ENCODE measurements at regions not wholly inside any gene's neighbourhood (a gene's known extent, or its start where the extent isn't known, plus 50 kb on each side); places are given as distances from the start of the nearest gene placed in this dataset.
"Not testable (repeated sequence)": the region's sequence is repeated elsewhere in the genome, so short reads cannot be mapped to it uniquely, and the experiment has no call there.

DNA sequence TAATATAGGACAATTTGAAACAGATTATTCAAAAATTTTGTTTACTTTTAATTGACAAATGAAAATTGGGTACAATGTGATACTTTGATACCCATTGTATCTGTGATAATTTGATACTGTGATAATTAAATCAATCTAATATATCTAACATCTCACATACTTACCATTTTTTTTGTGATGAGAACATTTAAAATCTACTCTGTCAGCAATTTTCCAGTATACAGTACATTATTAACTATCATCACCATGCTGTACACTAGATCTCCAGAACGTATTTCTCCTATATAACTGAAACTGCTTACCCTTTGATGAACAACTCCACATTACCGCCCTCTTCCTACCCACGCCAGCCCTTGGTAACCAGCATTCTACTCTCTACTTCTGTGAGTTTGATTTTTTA lies 139.7 kb upstream of the TFPI start:
- H3K27ac Mint-ChIP-seq = no peak overlapping the region
- no peaks in the 10 kb centered on the region for H3K27me3 Mint-ChIP-seq
- H3K36me3 Mint-ChIP-seq (ENCODE audit: low read depth) = no peaks in the 10 kb centered on the region
- DNase-seq = no peak
- ChIA-PET CTCF (no interaction called here), POLR2A (no interaction called here)
- H3K9me3 Mint-ChIP-seq = no peaks in the 10 kb centered on the region
- no peaks in the 10 kb centered on the region for H3K4me1 Mint-ChIP-seq
- no peak overlapping the region for H3K4me3 Mint-ChIP-seq

DNA sequence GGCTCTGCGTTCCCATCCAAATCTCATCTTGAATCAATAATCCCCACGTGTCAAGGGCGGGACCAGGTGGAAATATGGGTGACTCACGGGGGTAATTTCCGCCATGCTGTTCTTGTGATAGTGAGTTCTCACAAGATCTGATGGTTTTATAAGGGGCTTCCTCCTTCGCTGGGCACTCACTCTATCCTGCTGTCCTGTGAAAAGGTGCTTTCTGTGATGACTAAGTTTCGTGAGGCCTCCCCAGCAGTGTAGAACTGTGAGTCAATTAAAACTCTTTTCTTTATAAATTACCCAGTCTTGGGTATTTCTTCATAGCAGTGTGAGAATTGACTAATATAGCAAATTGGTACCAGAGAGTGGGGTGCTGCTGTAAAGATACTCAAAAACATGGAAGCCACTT lies 142.4 kb upstream of the TFPI start:
- H3K9me3 Mint-ChIP-seq; H3K27ac Mint-ChIP-seq; H3K4me1 Mint-ChIP-seq; CTCF ChIA-PET; H3K4me3 Mint-ChIP-seq; H3K27me3 Mint-ChIP-seq; DNase-seq; POLR2A ChIA-PET; H3K36me3 Mint-ChIP-seq (ENCODE audit: low read depth): not testable (repeated sequence)

DNA sequence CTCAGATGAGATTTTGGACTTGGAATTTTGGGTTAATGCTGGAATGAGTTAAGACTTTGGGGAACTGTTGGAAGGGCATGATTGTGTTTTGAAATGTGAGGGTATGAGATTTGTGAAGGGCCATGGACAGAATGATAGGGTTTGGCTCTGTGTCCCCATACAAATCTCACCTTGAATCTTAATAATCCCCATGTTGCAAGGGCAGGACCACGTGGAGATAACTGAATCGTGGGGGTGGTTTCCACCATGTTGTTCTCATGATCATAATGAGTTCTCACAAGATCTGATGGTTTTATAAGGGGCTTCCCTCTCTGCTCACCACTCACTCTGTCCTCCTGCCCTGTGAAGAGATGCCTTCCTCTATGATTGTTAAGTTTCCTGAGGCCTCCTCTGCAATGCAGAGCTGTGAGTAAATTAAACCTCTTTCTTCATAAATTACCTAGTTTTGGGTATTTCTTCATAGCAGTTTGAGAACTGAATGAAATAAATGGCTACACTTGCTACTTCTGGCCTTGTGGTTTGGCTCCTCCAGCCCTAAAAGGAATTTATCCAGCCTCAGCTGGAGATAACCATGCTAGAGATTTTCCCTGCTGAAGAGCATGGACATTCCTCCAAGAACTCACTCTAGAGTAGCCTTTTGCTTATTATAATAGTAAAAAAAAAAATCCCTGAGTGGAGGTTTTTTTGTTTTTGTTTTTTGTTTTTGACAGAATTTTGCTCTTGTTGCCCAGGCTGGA lies 144.3 kb upstream of the TFPI start:
- ChIA-PET CTCF (no interaction called here), POLR2A (no interaction called here)
- no peaks in the 10 kb centered on the region for H3K36me3 Mint-ChIP-seq (ENCODE audit: low read depth)
- no peaks in the 10 kb centered on the region for H3K27me3 Mint-ChIP-seq
- no peak for DNase-seq
- H3K27ac Mint-ChIP-seq = no peak overlapping the region
- no peak overlapping the region for H3K4me3 Mint-ChIP-seq
- H3K4me1 Mint-ChIP-seq = no peaks in the 10 kb centered on the region
- no peaks in the 10 kb centered on the region for H3K9me3 Mint-ChIP-seq

DNA sequence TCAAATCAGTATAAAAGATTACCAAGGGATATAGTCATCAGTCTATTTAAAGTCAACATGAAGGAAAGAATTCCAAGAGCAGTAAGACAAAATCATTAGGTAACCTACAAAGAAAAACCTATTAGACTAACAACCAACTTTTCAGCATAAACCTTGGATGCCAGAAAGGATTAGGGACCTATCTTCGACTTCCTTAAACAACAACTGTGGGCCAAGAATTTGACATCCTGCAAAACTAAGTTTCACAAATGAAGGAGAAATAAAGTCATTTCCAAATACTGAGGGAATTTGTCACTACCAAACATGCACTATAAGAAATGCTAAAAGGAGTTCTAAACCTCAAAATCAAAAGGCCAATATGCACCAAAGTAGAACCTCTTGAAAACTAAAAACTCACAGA lies 147.9 kb upstream of the TFPI start:
- Mint-ChIP-seq H3K27me3 (no peaks in the 10 kb centered on the region), H3K4me3 (no peak overlapping the region), H3K27ac (no peak overlapping the region), H3K36me3 (ENCODE audit: low read depth) (no peaks in the 10 kb centered on the region), H3K9me3 (no peaks in the 10 kb centered on the region), H3K4me1 (no peaks in the 10 kb centered on the region)
- ChIA-PET CTCF (no interaction called here), POLR2A (no interaction called here)
- DNase-seq = no peak

DNA sequence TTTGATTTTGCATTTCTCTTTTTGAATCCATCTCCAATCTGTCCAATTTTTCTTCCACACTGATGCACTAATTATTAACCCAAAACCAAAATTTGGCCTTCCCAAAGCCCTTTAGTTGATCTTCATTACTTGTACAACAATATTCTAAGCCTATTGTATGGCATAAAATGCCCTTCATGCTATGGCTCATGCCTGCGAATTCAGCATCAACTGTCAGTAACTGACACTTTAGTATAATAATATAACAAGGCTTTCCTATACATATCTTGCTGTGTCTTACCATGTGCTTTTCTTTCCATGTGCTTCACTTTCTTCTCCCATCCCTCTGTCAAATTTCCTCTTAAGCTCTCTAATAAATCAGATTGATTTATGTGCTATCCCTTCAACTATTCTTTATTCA lies 154.0 kb upstream of the TFPI start:
- ChIA-PET POLR2A (no interaction called here), CTCF (no interaction called here)
- no peaks in the 10 kb centered on the region for H3K27me3 Mint-ChIP-seq
- no peak for DNase-seq
- H3K36me3 Mint-ChIP-seq (ENCODE audit: low read depth) = no peaks in the 10 kb centered on the region
- H3K27ac Mint-ChIP-seq = no peak overlapping the region
- no peak overlapping the region for H3K4me3 Mint-ChIP-seq
- H3K9me3 Mint-ChIP-seq = no peaks in the 10 kb centered on the region
- H3K4me1 Mint-ChIP-seq = no peaks in the 10 kb centered on the region

DNA sequence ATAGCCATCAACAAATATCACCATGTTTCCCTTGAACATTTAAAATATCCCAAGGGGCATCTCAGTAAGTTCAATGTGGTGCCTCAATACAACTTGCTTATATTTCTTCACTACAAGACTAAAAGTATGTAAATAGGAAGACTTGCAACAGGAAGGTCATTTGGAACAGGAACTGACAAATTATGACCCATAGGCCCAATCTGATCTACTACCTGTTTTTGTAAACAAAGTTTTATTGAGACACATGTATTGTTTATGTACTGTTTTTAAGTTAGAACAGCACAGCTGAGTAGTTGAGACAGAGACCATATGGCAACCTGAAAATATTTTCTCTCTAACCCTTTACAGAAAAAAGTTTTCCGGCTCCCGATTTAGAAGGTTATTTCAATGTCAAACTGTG lies 154.8 kb upstream of the TFPI start:
- CTCF ChIA-PET = no interaction called here
- DNase-seq = no peak
- no peak overlapping the region for H3K27ac Mint-ChIP-seq
- H3K27me3 Mint-ChIP-seq = no peaks in the 10 kb centered on the region
- POLR2A ChIA-PET = no interaction called here
- no peaks in the 10 kb centered on the region for H3K36me3 Mint-ChIP-seq (ENCODE audit: low read depth)
- H3K4me3 Mint-ChIP-seq = no peak overlapping the region
- no peaks in the 10 kb centered on the region for H3K9me3 Mint-ChIP-seq
- H3K4me1 Mint-ChIP-seq = no peaks in the 10 kb centered on the region

DNA sequence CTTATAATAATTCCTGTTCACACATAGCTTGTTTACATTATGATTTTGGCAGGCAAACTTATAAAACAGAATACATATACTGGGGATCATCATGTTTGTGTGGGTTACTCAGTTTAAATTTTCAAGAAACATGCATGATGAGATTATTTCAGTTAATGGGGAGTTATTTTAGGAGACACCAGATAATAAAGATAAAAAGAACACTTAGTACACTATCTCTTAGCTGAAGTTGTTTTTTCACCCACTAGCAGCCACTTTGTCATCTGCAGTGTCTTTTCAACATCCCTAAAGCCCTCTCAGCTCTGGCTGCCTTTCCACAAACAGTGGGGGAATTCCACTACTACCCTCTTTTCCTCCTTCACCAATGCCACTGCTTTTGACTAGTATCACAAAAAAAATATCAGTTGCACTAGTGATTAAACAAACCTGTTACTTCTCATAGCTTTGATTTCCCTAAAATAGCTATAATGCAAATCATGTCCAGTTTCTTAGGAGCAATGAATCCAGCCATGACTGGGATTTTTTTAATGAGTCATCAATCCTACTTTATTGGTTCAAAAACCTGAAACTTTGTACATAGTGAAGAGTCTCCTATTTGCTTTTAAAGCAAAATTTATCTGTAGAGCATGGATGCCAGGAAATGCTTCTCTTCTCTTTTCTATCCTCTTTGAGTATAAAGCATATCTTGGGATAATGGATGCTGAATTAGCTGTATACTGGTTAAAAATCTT lies 156.7 kb upstream of the TFPI start:
- no peak overlapping the region for H3K4me3 Mint-ChIP-seq
- DNase-seq = no peak
- H3K4me1 Mint-ChIP-seq = no peaks in the 10 kb centered on the region
- H3K27me3 Mint-ChIP-seq = no peaks in the 10 kb centered on the region
- CTCF ChIA-PET = no interaction called here
- H3K9me3 Mint-ChIP-seq = no peaks in the 10 kb centered on the region
- POLR2A ChIA-PET = no interaction called here
- no peak overlapping the region for H3K27ac Mint-ChIP-seq
- H3K36me3 Mint-ChIP-seq (ENCODE audit: low read depth) = no peaks in the 10 kb centered on the region

DNA sequence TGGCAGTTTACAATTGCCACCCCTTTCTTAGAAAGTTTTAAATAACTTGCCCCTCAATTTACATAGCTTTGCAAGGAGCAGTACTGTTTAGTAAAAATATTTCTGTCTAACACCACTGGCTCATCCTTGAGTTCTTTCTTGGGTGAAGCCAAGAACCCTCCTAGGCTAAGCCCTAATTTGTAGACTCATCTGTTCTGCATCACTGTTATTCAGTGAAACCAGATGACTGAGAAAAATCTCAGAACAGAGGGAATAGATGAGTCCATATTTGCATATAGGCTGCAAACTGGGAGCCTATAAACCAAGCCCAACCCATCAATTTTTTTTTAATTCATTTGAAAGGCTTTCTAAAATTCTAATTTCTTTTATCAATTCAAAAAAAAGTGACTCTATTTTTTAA lies 161.4 kb upstream of the TFPI start:
- ChIA-PET POLR2A (no interaction called here), CTCF (no interaction called here)
- no peaks in the 10 kb centered on the region for H3K4me1 Mint-ChIP-seq

DNA sequence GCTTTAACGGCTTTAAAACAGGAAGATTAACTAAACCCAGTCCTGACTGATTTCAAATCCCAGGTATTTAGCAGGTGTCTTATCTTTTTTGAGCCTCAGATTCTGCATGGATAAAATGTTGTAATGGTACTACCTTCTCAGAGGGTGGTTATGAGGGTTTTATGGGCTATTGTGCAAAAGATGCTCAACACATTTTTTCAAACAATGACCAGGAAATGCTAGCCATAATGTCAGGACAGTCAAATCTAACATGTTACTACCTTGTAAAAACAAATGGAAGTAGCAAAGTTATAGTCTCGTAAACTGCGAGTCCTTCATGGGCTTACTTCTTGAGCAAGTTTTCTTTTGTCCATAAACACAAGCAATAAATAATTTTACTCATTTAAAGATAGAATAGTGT lies 162.1 kb upstream of the TFPI start:
- H3K27ac Mint-ChIP-seq = no peak overlapping the region
- DNase-seq = no peak
- ChIA-PET CTCF (no interaction called here), POLR2A (no interaction called here)
- no peak overlapping the region for H3K4me3 Mint-ChIP-seq
- no peaks in the 10 kb centered on the region for H3K27me3 Mint-ChIP-seq
- H3K4me1 Mint-ChIP-seq = no peaks in the 10 kb centered on the region
- H3K9me3 Mint-ChIP-seq = no peaks in the 10 kb centered on the region
- H3K36me3 Mint-ChIP-seq (ENCODE audit: low read depth) = no peaks in the 10 kb centered on the region

More for the DNA sequence above, 161.4 kb upstream of the TFPI start:
- no peaks in the 10 kb centered on the region for H3K36me3 Mint-ChIP-seq (ENCODE audit: low read depth)
- no peaks in the 10 kb centered on the region for H3K27me3 Mint-ChIP-seq
- H3K27ac Mint-ChIP-seq = no peak overlapping the region
- DNase-seq = no peak
- no peaks in the 10 kb centered on the region for H3K9me3 Mint-ChIP-seq
- no peak overlapping the region for H3K4me3 Mint-ChIP-seq

DNA sequence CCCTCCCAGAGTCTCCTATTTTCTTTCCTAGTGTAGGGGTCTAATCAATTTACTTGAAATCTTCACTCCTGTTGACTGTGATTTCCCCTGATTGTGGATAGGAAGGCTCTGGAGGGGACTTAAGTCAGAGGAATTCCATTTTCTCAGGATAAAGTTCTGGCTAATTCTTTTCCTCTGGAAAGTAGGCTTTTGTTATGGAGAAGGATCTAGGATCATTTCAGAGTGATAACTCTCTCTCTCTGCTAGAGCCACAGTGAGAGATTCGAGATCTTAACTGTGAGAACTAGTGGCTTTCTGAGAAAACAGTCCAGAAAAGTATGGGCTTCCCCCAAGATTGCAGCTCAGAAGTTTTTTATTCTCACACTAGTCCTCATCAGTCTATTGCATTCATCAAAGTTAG lies 163.9 kb upstream of the TFPI start:
- ChIA-PET POLR2A (no interaction called here), CTCF (no interaction called here)
- Mint-ChIP-seq H3K9me3 (no peaks in the 10 kb centered on the region), H3K4me3 (no peak overlapping the region), H3K27me3 (no peaks in the 10 kb centered on the region), H3K27ac (no peak overlapping the region), H3K4me1 (no peaks in the 10 kb centered on the region), H3K36me3 (ENCODE audit: low read depth) (no peaks in the 10 kb centered on the region)
- no peak for DNase-seq

DNA sequence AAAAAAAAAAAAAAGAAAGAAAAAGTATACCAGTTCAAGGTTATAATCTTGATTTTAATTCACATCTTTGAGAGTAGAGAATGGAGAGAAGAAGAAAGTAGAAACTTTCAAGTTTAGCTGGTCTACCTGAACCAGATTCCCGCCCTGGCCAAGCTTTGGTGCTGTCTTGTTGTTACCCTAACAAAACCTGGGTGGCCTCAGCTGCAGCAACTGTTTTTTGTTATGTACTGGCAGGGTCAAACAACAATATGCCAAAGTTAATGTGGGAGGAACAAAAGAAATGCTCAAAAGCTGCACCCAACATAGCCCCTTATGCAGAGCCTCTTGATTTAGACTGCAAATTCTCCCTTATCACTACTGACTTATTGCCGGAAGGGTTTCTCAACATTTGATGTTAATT lies 165.3 kb upstream of the TFPI start:
- ChIA-PET CTCF (interaction anchor here (0.7 kb wide), 1 partner anchor 375 kb away, joined by 4 read pairs; no protein-coding TSS in a partner anchor), POLR2A (no interaction called here)
- Mint-ChIP-seq H3K9me3 (no peaks in the 10 kb centered on the region), H3K27ac (no peak overlapping the region), H3K36me3 (ENCODE audit: low read depth) (no peaks in the 10 kb centered on the region), H3K4me3 (no peak overlapping the region), H3K4me1 (no peaks in the 10 kb centered on the region), H3K27me3 (no peaks in the 10 kb centered on the region)
- no peak for DNase-seq

DNA sequence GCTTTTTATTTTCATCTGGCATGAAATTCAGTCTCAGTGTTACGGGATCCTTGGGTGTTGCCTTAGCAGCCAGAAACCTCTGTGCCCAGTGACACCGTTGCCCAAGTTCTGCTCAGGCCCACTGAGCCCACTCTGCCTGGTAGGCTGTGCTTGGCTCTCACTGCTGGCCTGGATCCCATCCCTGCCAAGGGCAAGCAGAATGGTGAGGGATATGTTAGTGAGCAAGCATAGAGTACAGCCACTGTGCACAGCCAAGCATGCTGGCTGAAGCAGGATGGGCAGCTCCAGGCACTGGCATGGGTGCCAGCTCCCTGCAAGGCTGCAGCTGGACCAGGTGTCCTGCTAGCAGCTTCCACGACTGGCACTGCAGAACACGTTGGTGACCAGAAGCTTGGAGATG lies 194.7 kb upstream of the TFPI start:
- no peak overlapping the region for H3K27ac Mint-ChIP-seq
- H3K4me1 Mint-ChIP-seq = no peaks in the 10 kb centered on the region
- H3K9me3 Mint-ChIP-seq = no peaks in the 10 kb centered on the region
- H3K27me3 Mint-ChIP-seq = no peaks in the 10 kb centered on the region
- POLR2A ChIA-PET = no interaction called here
- no peaks in the 10 kb centered on the region for H3K36me3 Mint-ChIP-seq (ENCODE audit: low read depth)
- CTCF ChIA-PET = interaction anchor here (0.6 kb wide), 1 partner anchor 1024 kb away, joined by 3 read pairs; no protein-coding TSS in a partner anchor
- H3K4me3 Mint-ChIP-seq = no peak overlapping the region
- DNase-seq = no peak

DNA sequence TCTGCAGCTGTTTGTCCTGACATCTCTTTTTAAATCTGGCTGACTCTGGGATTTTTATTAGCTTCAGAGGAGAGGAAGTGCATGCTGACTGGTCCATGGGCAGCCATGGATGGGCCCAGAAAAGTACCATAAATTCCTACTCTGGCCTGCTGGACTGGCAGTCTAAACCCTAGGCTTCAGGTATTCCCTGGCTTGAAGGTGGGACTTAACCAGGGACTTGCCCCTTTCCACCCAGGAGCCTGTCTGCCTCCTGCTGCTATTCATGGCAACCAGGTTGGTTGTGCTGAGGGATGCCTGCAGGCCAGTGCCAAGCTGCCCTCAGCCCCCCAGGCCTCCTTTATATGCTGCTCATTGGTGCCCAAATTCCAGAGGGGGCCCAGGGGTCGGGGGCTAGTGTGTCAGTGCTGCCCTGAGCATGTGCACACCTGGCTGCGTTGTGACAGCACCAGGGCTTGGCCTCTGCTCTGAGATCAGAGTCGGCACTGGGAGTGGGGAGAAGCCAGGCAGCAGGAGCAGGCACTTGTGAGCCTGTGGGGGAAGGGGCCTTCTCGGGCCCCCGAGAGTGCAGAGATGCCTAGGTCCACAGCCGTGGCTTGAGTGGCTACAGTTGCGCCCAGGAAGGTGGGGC lies 195.7 kb upstream of the TFPI start:
- no peaks in the 10 kb centered on the region for H3K27me3 Mint-ChIP-seq
- no peak for DNase-seq
- H3K36me3 Mint-ChIP-seq (ENCODE audit: low read depth) = no peaks in the 10 kb centered on the region

DNA sequence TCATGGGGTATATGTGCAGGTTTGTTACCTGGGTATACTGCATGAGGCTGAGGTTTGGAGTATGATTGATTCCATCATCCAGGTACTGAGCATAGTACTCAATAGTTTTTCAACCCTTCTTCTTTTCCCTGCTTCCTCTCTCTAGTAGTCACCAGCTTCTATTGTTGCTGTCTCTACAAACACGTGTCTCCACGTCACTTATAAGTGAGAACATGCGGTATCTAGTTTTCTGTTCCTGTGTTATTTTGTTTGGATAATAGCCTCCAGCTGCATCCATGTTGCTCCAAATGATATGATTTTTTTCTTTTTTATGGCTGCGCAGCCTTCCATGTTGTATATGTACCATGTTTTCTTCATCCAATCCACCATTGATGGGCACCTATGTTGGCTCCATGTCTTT lies 214.8 kb upstream of the TFPI start:
- ChIA-PET POLR2A (no interaction called here), CTCF (no interaction called here)
- no peaks in the 10 kb centered on the region for H3K36me3 Mint-ChIP-seq (ENCODE audit: low read depth)
- H3K4me3 Mint-ChIP-seq = no peak overlapping the region
- no peak overlapping the region for H3K27ac Mint-ChIP-seq
- no peaks in the 10 kb centered on the region for H3K27me3 Mint-ChIP-seq
- H3K4me1 Mint-ChIP-seq = no peaks in the 10 kb centered on the region
- no peaks in the 10 kb centered on the region for H3K9me3 Mint-ChIP-seq
- no peak for DNase-seq

More for the DNA sequence above, 195.7 kb upstream of the TFPI start:
- Mint-ChIP-seq H3K9me3 (no peaks in the 10 kb centered on the region), H3K27ac (no peak overlapping the region), H3K4me3 (no peak overlapping the region), H3K4me1 (no peaks in the 10 kb centered on the region)
- POLR2A ChIA-PET = no interaction called here
- CTCF ChIA-PET = no interaction called here
